GM12872 (cell line): ENCODE measurements at regions not wholly inside any gene's neighbourhood (a gene's known extent, or its start where the extent isn't known, plus 50 kb on each side); places are given as distances from the start of the nearest gene placed in this dataset.

Experiments used
- TF ChIP-seq, protein P1 (sequence below): IDR thresholded peaks from 3 replicates; pipeline ENCODE4 v1.5.1; 2011; ENCODE audit warnings: low read depth, mild to moderate bottlenecking, low read length, moderate library complexity; ENCODE audit not compliant: insufficient read depth

DNA sequence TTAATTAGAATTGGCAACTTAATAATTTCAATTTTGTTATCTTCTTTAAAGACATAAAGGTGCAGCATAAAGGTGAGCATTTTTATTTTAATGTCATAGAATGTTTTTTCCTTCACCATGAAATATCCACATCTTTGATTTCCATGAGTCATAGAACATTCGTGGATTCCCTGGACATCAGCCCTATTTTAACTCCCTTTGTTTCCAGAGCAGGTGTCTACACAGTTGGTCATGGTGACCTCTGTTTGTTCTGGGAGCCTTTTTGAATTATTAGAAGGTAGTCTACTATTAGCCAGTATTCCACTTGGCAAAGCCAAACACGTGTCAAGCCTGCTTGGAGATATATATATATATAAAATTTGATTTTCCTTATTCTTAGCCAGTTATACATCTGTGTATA lies 572.9 kb downstream of the LTN1 start:
- TF ChIP-seq, protein P1, sequence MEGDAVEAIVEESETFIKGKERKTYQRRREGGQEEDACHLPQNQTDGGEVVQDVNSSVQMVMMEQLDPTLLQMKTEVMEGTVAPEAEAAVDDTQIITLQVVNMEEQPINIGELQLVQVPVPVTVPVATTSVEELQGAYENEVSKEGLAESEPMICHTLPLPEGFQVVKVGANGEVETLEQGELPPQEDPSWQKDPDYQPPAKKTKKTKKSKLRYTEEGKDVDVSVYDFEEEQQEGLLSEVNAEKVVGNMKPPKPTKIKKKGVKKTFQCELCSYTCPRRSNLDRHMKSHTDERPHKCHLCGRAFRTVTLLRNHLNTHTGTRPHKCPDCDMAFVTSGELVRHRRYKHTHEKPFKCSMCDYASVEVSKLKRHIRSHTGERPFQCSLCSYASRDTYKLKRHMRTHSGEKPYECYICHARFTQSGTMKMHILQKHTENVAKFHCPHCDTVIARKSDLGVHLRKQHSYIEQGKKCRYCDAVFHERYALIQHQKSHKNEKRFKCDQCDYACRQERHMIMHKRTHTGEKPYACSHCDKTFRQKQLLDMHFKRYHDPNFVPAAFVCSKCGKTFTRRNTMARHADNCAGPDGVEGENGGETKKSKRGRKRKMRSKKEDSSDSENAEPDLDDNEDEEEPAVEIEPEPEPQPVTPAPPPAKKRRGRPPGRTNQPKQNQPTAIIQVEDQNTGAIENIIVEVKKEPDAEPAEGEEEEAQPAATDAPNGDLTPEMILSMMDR, result no peak

DNA sequence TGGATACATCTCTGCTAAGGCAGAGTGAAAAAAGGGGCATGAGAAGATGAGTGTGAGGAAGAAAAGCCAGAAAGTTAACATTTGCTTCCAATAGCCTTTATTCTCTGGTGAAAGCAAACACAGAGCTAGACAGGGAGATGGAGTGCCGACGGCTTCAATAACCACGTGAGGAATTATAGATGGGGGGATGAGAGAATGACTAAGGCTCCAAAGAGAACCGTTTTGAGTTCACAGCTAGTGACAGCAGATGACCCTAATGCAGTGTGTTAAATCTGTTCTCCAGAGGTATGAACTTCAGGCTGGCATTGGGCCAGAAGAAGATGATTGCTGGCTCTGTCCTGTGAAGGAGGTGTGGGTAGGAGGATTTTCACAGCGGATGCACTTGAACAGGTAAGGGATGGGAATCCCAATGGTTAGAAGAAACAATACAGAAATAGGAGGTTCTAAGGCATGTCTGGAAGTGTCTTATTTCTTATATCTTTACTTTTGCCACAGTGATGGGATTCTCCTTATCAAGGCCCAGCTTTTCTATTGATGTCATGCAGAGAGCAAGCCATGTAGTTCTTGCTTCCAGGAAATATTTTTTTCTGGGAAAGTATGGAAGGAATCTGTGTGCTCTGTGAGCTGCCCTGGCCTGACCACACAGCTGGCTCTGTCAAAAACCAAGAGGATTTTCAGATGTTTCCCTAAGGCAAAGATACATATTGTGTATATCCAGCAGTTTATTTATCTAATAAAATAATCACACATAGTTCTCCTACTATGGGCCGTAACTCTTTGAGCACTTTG lies 573.8 kb downstream of the LTN1 start:
- TF ChIP-seq, protein P1, result no peak

DNA sequence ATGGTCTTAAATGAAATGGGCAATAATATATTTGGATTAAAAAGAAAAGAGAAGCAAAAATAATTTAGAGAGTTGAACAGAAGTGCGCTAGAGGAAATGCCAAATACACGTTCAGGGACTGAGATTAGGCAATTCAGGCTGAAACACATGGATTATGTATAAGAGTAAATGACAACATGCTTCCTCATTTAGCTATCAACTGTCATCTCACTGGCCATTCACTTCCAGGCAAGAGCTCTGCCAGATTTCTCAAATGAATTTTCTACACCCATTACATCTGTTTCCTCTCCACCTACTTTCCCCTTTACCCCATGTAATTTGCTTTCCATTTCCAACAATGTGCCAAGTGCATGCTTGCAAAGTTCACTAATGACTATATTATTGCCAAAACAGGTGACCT lies 582.4 kb downstream of the LTN1 start:
- TF ChIP-seq, protein P1, result no peak

DNA sequence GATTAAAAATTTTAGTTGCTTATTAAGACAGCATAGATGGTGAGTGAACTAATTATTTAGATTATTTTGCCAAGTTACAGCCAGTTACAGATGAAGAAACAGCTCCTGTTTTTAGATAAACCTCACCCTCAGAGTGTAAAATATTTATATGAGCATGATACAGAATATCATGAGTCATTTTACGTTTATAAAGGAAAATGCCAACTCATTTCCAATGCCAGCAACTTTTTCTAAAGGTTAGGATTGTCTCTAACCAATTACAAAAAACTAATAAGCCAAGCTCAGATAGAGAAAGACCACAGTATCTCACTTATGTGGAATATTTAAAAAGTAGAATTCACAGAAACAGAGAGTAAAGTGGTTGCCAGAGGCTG lies 590.1 kb downstream of the LTN1 start:
- TF ChIP-seq, protein P1, result no peak

DNA sequence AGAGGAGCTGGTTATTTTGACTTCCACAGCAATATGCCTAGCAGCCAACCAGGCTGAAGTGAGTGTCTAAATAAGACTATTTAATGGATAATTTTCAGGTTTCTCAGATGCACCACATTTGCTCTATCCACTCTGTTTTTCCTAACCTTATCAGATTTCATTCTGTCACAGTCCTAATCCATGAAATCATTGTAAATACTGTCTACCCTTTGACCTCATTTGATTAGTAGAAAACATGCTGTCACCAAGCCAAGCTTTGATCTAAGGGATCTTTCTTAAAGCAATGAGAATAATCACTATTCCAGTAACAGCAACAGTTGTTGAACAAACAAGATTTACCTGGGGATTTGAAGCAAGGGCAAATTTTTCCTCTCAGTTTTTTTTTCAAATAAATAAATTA lies 595.6 kb downstream of the LTN1 start:
- TF ChIP-seq, protein P1, result no peak

DNA sequence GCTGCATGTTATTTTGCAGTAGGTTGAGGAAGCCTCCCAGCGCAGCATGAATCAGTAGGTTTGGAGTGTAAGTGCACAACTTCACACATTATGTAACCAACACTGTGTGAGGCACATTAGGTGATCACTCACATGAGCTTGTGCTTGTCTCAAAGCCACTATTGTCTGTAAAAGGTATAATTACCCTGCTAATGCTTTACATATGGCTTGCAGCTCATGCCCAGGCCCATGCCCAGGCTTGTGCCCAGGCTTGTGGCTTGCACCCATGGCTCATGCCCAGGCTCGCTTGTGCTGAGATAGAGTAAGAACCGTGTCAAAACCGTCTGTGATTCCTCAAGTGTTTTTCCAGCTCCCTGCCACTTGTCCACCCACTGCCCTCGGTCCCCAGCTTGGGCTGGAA lies 596.3 kb downstream of the LTN1 start:
- TF ChIP-seq, protein P1, result no peak

DNA sequence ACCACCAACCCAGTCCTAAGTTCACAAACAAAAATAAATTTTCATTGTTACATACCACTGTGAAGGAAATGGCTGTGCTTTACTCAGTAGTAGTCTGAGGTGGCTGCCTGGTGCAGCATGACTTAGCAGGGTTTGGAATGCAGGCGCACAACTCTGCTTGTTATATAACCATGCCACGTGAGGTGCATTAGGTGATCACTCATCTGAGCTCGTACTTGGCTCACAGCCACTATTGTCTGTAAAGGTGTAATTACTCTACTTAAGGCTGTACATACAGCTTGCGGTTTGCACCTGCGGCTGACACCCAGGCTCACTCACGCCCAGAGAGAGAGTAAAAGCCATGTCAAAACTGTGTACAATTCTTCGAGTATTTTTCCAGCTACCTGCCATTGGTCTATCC lies 599.4 kb downstream of the LTN1 start:
- TF ChIP-seq, protein P1, result no peak
